ENCODE measurements at regions not wholly inside any gene's neighbourhood (a gene's known extent, or its start where the extent isn't known, plus 50 kb on each side); places are given as distances from the start of the nearest gene placed in this dataset.

DNA sequence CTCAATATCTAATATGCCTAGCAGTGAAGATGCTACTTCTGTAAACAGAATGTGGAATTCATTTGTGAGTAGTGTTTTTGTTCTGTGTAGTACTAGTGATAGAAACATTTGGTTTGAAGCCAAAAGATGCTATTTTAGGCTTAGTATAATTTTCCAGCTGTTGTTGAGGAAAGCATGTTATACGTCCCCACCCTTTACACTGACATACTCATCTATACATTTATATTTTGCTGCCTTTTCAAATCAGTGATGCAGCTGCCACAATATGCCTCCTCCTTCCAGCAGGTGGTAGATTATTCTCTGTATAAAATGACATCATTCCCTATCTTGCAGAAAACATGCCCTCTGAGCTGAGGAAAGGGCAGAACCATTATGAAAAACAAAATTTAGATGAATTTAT, 1217.6 kb upstream of the GJE1 start:
- no peak overlapping the region for H3K4me3 Mint-ChIP-seq
- no peak for DNase-seq
- H3K4me1 Mint-ChIP-seq = no peaks in the 10 kb centered on the region
- no peaks in the 10 kb centered on the region for H3K9me3 Mint-ChIP-seq
- no peak overlapping the region for H3K27ac Mint-ChIP-seq
- no peaks in the 10 kb centered on the region for H3K36me3 Mint-ChIP-seq
- POLR2A ChIA-PET = no interaction called here
- no peak for ATAC-seq (ENCODE audit: low read depth)
- no peaks in the 10 kb centered on the region for H3K27me3 Mint-ChIP-seq

DNA sequence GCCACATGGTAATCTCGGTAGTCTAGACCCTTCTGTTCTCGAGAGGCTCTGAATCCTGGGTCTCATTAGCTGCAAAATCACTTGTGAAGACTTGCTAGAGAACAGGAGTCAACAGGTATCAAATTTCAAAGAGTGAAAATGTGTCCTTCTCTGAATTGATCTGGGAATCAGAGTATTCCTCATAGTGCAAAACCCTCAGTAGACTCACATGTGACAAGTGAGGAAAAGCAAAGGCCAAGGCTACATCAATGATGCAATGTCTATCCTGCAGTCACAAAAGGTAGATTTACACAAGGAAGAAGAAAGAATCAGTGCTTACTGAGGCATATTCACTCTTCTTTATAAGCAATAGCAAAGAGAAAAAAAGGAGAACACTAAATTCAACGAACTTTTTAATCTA, 1220.0 kb upstream of the GJE1 start:
- H3K4me1 Mint-ChIP-seq = no peaks in the 10 kb centered on the region
- POLR2A ChIA-PET = no interaction called here
- H3K9me3 Mint-ChIP-seq = no peaks in the 10 kb centered on the region
- DNase-seq (no peak), ATAC-seq (ENCODE audit: low read depth) (no peak)
- H3K27me3 Mint-ChIP-seq = no peaks in the 10 kb centered on the region
- H3K27ac Mint-ChIP-seq = no peak overlapping the region
- no peaks in the 10 kb centered on the region for H3K36me3 Mint-ChIP-seq
- no peak overlapping the region for H3K4me3 Mint-ChIP-seq

DNA sequence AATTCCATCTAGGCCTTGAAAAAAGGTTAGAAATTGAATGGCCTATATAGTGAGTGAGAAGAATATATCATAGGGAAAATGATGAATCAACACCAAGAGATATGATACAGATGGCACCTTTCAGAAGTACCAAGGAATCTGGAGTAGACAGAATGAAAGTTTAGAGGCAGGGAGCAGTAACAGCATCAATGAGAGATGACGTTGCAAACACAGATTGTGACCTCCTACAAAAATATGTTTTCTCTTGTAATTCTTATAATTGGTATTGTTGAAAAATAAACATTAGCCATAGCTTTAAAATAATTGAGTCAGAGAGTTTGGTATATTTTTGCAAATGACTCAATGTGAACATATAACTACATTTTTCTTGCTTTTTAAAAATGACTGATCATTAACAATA, 1223.1 kb upstream of the GJE1 start:
- Mint-ChIP-seq H3K4me1 (no peaks in the 10 kb centered on the region), H3K27ac (no peak overlapping the region), H3K9me3 (no peaks in the 10 kb centered on the region), H3K36me3 (no peaks in the 10 kb centered on the region), H3K4me3 (no peak overlapping the region), H3K27me3 (no peaks in the 10 kb centered on the region)
- ATAC-seq (ENCODE audit: low read depth) (no peak), DNase-seq (no peak)
- POLR2A ChIA-PET = no interaction called here

DNA sequence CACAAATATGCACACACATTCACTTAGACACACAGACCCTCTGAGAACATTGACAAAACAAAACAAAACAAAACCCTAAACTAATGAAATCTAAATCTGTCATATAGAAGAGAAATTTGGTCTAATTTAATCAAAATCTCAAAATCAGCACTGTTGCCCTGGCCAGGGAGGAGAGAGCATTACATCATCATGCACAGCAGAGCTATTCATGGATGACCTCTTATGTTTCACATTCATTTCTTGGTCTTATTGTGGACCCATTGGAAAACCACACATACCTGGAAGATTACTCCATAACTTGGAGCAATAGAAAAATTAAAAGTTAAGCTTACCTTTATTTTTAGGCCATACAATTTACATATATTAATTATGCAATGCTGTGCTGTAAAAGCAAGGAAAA, 1223.6 kb upstream of the GJE1 start:
- ATAC-seq (ENCODE audit: low read depth) (no peak), DNase-seq (no peak)
- H3K9me3 Mint-ChIP-seq = no peaks in the 10 kb centered on the region
- no peaks in the 10 kb centered on the region for H3K27me3 Mint-ChIP-seq
- POLR2A ChIA-PET = no interaction called here
- no peaks in the 10 kb centered on the region for H3K4me1 Mint-ChIP-seq
- H3K4me3 Mint-ChIP-seq = no peak overlapping the region
- H3K36me3 Mint-ChIP-seq = no peaks in the 10 kb centered on the region
- H3K27ac Mint-ChIP-seq = no peak overlapping the region

DNA sequence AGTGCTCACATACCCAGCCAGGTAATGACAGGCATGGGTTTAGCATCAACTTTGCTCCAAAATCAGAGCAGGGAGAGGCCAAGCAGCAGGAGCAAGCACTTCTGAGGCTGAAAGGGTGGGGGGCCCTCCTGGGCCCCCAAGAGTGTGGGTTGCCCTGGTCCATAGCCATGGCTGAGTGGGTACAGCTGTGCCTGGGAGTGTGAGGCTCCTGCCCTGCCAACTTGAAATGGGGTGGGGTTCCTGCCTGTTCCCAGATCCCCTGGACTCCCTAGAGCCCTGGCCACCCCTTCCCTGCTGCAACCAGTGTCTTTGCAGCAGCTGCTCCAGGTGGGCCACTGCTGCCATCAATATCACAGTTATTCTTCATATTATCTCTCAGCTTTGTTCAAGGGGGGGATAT, 1224.2 kb upstream of the GJE1 start:
- Mint-ChIP-seq H3K4me3 (no peak overlapping the region), H3K9me3 (no peaks in the 10 kb centered on the region), H3K27me3 (no peaks in the 10 kb centered on the region), H3K27ac (no peak overlapping the region), H3K36me3 (no peaks in the 10 kb centered on the region), H3K4me1 (no peaks in the 10 kb centered on the region)
- POLR2A ChIA-PET = no interaction called here
- ATAC-seq (ENCODE audit: low read depth) (no peak), DNase-seq (no peak)

DNA sequence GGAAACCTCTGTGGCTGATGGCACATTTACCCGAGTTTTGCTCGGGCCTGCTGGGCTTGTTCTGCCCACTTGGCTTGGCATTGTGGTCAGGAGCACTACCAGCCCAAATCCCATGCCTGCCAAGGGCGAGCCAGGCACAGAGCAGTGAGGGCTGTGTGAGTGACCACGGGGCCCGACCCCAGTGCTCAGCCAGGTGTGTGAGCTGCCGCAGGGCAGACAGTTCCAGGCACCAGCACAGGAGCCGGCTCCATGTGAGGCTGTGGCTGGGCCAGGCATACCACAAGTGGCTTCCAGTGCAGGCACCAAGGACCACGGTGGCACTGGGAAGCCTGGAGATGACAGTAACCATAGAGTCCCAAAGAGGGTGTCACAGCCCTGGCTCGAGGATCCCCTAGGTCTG, 1225.5 kb upstream of the GJE1 start:
- ATAC-seq (ENCODE audit: low read depth) (no peak), DNase-seq (no peak)
- POLR2A ChIA-PET = no interaction called here
- no peaks in the 10 kb centered on the region for H3K4me1 Mint-ChIP-seq
- H3K4me3 Mint-ChIP-seq = no peak overlapping the region
- H3K27ac Mint-ChIP-seq = no peak overlapping the region
- H3K36me3 Mint-ChIP-seq = no peaks in the 10 kb centered on the region
- no peaks in the 10 kb centered on the region for H3K9me3 Mint-ChIP-seq
- no peaks in the 10 kb centered on the region for H3K27me3 Mint-ChIP-seq

DNA sequence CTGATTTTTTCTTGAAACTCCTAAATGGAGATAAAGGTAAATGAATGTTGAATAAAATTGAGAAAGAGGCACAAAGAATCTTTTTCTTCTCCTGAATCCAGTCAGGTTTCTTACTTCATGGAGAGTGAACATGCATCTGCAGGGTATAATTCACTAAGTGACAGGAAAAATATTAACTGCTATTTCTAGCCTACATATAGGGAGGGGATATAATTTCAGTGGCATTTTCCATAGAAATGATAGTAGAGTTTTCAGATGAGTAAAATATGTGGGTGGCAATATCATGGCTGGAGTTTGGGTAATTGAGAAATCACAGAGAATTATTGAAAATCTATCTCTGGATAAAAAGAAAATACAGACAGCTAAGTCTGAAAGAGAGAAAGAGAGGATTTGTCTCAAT, 1227.0 kb upstream of the GJE1 start:
- Mint-ChIP-seq H3K4me1 (no peaks in the 10 kb centered on the region), H3K27ac (no peak overlapping the region), H3K4me3 (no peak overlapping the region), H3K27me3 (no peaks in the 10 kb centered on the region), H3K36me3 (no peaks in the 10 kb centered on the region), H3K9me3 (no peaks in the 10 kb centered on the region)
- ATAC-seq (ENCODE audit: low read depth) = no peak
- DNase-seq = no peak
- POLR2A ChIA-PET = no interaction called here

DNA sequence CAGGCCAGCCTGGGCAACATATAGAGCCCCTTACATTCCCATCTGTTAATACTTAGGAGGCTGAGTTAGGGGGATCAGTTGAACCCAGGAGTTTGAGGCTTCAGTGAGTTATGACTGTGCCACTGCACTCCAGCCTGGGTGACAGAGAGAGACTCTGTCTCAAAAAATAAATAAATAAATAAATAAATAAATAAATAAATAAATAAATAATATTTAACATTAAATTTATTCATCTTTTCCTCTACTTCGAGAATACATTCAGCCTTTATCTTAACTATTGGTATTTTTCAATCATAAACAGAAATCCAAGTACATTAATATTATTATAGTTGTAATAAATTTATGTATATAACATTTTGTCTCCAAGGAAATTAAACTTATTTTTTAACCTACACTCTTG, 1227.7 kb upstream of the GJE1 start:
- H3K4me3 Mint-ChIP-seq = no peak overlapping the region
- no peaks in the 10 kb centered on the region for H3K9me3 Mint-ChIP-seq
- POLR2A ChIA-PET = no interaction called here
- H3K4me1 Mint-ChIP-seq = no peaks in the 10 kb centered on the region
- no peak for DNase-seq
- H3K36me3 Mint-ChIP-seq = no peaks in the 10 kb centered on the region
- ATAC-seq (ENCODE audit: low read depth) = no peak
- no peaks in the 10 kb centered on the region for H3K27me3 Mint-ChIP-seq
- no peak overlapping the region for H3K27ac Mint-ChIP-seq

DNA sequence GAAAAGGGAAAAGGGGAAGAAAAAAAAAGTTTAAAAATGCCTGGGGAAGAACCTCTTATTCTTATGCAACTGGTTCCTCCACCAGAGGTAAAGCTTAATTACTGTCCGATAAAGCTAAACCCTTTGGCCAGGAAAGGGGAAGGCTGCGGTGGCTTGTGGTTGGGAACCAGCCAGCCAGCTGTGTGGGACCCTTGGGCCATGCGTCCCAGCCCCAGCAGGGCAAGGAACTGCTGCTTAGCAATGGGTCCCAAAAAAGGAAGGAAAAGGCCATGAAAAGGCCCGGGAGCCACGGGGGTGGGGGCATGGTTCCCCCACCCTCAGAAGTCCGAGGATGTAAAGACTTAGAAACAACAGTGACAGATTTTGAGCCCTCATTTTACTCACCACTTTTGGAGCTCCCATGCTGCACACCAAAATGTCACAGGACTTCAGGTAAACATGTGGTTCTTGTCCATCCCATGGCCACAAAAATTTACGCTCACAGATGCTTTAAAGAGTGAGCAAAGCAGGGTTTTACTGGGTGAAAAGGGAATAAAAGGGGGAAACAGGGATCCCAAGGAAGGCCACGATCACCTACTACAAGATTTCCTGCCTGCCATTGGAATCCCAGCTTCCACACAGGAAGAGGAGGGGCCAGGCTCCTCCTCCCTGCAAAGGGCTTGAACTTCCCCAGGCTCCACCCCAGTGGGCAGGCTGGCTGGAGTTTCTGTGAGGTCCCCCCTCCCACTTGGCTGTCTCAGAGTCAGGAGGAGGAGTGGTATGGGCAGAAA, 1234.7 kb upstream of the GJE1 start:
- Mint-ChIP-seq H3K4me1 (no peaks in the 10 kb centered on the region), H3K9me3 (peaks cover 2% of the 10 kb centered on the region)

DNA sequence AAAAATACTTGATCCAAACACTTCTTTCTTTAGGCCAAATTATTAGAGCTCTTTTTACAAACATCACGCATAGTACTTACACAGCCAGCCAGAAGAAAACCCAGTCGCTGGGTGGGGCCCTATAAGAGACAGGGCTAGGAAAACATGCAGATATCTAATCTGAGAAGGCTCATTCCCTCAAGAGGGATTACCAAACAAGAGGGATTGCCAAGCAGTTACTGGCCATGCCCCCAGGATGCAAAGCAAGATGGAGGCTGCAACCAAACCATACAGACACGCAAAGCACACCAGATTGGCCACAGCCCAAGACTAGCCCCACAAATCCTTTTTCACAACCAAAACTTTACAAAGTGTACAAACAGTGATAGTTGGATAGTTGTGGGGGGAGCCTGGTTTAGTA, 1235.4 kb upstream of the GJE1 start:
- DNase-seq (no peak), ATAC-seq (ENCODE audit: low read depth) (no peak)
- POLR2A ChIA-PET = no interaction called here
- H3K9me3 Mint-ChIP-seq = peaks cover 2% of the 10 kb centered on the region
- no peaks in the 10 kb centered on the region for H3K4me1 Mint-ChIP-seq
- no peak overlapping the region for H3K4me3 Mint-ChIP-seq
- no peaks in the 10 kb centered on the region for H3K36me3 Mint-ChIP-seq
- no peak overlapping the region for H3K27ac Mint-ChIP-seq
- no peaks in the 10 kb centered on the region for H3K27me3 Mint-ChIP-seq

More for the DNA sequence above, 1234.7 kb upstream of the GJE1 start:
- Mint-ChIP-seq H3K4me3 (no peak overlapping the region), H3K27me3 (no peaks in the 10 kb centered on the region), H3K36me3 (no peaks in the 10 kb centered on the region), H3K27ac (no peak overlapping the region)
- POLR2A ChIA-PET = no interaction called here
- no peak for DNase-seq
- no peak for ATAC-seq (ENCODE audit: low read depth)

DNA sequence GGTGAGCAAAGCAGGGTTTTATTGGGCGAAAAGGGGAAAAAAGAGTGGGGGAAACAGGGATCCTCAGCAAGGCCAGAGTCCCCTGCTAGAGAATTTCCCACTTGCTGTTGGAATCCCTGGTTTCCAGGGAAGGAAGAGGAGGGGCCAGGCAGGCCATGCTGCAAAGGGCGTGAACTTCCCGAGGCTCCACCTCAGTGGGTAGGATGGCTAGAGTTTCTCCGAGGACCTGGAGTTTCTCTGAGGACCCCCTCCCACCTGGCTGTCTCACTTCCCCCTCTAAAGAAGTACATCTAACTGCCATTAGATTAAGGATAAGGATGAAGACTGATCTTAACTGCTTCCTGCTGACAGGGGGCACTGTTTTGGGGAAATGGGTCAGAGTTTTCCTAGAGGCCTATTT, 1239.3 kb upstream of the GJE1 start:
- Mint-ChIP-seq H3K9me3 (peaks cover 2% of the 10 kb centered on the region), H3K27me3 (no peaks in the 10 kb centered on the region), H3K36me3 (no peaks in the 10 kb centered on the region), H3K27ac (no peak overlapping the region), H3K4me1 (no peaks in the 10 kb centered on the region), H3K4me3 (no peak overlapping the region)
- ATAC-seq (ENCODE audit: low read depth) (no peak), DNase-seq (no peak)
- POLR2A ChIA-PET = no interaction called here

DNA sequence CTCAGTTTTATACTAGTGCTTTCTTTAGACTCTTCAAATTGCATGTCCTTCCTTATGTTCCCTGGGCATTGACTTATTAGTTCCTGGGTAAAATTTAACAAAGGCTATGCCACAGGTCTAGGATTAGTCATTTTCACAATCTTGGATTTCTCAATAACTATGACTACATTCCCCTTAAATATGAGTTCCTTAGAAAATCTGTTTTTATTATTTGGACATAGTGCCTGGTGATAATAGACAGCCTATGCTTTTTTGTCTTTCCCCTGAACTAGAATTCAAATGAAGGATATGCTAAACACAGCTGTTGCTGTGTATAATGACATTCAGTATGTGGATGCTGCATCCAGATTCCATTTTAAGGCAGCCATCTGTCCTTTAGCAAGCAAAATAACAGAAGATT, 1252.8 kb upstream of the GJE1 start:
- DNase-seq (no peak), ATAC-seq (ENCODE audit: low read depth) (no peak)
- H3K9me3 Mint-ChIP-seq = no peaks in the 10 kb centered on the region
- no peaks in the 10 kb centered on the region for H3K36me3 Mint-ChIP-seq
- H3K4me3 Mint-ChIP-seq = no peak overlapping the region
- peaks cover 3% of the 10 kb centered on the region for H3K27me3 Mint-ChIP-seq
- H3K27ac Mint-ChIP-seq = no peak overlapping the region
- POLR2A ChIA-PET = no interaction called here
- H3K4me1 Mint-ChIP-seq = no peaks in the 10 kb centered on the region

DNA sequence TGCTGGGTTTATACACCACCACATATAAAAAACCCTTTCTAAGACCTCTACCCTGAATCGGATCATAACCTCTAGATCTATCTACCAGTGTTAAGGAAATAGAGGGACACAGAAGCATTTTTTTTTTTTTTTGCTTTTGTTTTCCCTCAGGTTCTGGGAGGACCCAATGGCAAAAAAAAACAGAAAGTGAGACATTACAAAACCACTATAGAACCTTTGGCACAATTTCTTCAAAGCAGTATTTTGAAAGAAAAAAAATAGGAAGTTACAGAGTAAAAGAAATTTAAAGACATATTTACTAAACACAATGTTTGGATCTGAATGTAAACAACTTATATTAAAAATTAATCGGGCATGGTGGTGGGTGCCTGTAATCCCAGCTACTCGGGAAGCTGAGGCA, 1258.7 kb upstream of the GJE1 start:
- POLR2A ChIA-PET = no interaction called here

DNA sequence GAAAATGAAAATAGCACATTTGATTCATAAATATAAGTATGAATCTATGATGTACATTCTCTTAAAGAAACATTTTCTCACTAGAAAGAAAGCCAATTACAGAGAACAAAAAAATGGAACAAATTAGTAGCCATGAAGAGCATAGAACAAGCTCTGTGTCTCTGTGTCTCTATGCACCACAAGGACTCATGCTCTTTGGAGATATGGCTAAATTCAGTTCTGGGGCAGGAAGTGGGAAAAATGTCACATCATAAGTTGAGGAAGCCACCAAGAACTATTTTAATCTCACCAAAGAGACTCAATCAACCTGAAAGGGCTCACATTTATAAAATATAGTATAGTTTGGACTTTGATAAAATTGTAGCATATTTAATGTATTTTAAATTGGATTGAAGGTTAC, 1259.8 kb upstream of the GJE1 start:
- no peak for ATAC-seq (ENCODE audit: low read depth)
- DNase-seq = no peak
- POLR2A ChIA-PET = no interaction called here
- H3K4me3 Mint-ChIP-seq = no peak overlapping the region
- H3K27me3 Mint-ChIP-seq = no peaks in the 10 kb centered on the region
- no peaks in the 10 kb centered on the region for H3K36me3 Mint-ChIP-seq
- H3K27ac Mint-ChIP-seq = no peak overlapping the region
- H3K9me3 Mint-ChIP-seq = no peaks in the 10 kb centered on the region
- H3K4me1 Mint-ChIP-seq = no peaks in the 10 kb centered on the region

More for the DNA sequence above, 1258.7 kb upstream of the GJE1 start:
- no peak for ATAC-seq (ENCODE audit: low read depth)
- DNase-seq = no peak
- Mint-ChIP-seq H3K27me3 (no peaks in the 10 kb centered on the region), H3K36me3 (no peaks in the 10 kb centered on the region), H3K27ac (no peak overlapping the region), H3K4me1 (no peaks in the 10 kb centered on the region), H3K4me3 (no peak overlapping the region), H3K9me3 (no peaks in the 10 kb centered on the region)

DNA sequence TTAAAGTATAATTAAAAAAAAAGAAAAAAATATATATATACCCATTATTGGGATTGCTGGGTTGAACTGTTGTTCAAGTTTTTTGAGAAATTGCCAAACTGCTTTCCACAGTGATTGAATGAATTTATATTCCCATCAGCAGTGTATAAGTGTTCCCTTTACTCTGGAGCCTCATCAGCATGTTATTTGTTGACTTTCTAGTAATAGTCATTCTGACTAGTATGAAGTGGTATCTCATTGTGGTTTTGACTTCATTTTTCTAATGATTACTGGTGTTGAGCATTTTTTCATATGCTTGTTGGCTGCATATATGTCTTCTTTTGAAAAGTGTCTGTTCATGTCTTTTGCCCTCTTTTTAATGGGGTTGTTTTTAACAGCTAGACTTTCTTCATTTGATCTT, 1260.8 kb upstream of the GJE1 start:
- no peak for DNase-seq
- Mint-ChIP-seq H3K36me3 (no peaks in the 10 kb centered on the region), H3K27ac (no peak overlapping the region), H3K9me3 (no peaks in the 10 kb centered on the region), H3K27me3 (no peaks in the 10 kb centered on the region), H3K4me3 (no peak overlapping the region), H3K4me1 (peaks cover 2% of the 10 kb centered on the region)
- ATAC-seq (ENCODE audit: low read depth) = no peak
- POLR2A ChIA-PET = no interaction called here

All from activated naive CD8-positive, alpha-beta T cell treated with anti-CD3 and anti-CD28 coated beads, Interleukin-2, amount 10 ng/mL, durations not matched to agents 7 days and 5 days (primary cell).